ENCODE measurements at regions not wholly inside any gene's neighbourhood (a gene's known extent, or its start where the extent isn't known, plus 50 kb on each side); places are given as distances from the start of the nearest gene placed in this dataset.

DNA sequence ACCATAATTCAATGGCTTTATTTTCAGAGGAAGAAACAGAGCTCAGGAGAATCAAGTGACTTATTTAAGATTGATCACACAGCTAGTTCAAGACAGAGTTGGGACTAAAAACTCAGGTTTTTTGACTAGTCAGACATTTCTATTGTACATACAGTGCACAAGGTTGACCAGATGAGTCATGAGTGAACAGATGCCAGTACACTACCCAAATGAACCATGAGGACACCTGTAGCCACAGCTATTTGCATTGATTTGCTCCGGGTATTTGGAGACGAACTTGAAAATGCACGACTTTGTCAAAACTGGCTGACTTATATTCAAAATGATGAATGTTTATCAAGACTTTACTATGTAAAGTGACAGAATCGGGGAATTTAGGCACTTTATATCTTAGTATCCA is 161.7 kb upstream of the ST6GALNAC5 start:
- DNase-seq (ENCODE audit: low read depth, low spot score): no peak
- H3K36me3 ChIP-seq (ENCODE audit: control insufficient read depth in 1 of 2, insufficient read depth in 2 of 2, low read length in 2 of 2): no peaks in the 10 kb centered on the region
- H3K9me2 ChIP-seq (ENCODE audit: insufficient read depth): no peaks in the 10 kb centered on the region
- ATAC-seq: no peak
- H3K27ac ChIP-seq (ENCODE audit: low read depth, low read length): no peak overlapping the region
- H3K27me3 ChIP-seq (ENCODE audit: insufficient read depth, low read length): no peaks in the 10 kb centered on the region
- H3K79me2 ChIP-seq (ENCODE audit: insufficient read depth, low read length): no peaks in the 10 kb centered on the region
- no peaks in the 10 kb centered on the region for H3K4me1 ChIP-seq (ENCODE audit: control insufficient read depth in 1 of 2, insufficient read depth in 2 of 2, low read length in 2 of 2)
- H3K4me3 ChIP-seq (replicated peaks in 1 of 2; ENCODE audit: low read depth in 1 of 2, low read length in 2 of 2): no peak overlapping the region
- BruUV-seq (replicated peaks): no TSS peak
- no peak overlapping the region for H3K4me2 ChIP-seq (ENCODE audit: low read length)
- RAD21 ChIA-PET (ENCODE audit: low non-redundant PET in 1 of 2, low total read pairs in 2 of 2, uncharacterized antibody in 2 of 2, unreplicated experiment in 2 of 2): no interaction called here
- CTCF ChIA-PET: no interaction called here
- H2AFZ ChIP-seq (ENCODE audit: low read depth, low read length, poor library complexity, severe bottlenecking): no peak overlapping the region
- intact Hi-C loops (cut with micrococcal nuclease): no loop called here
- TF ChIP-seq ZNF274 (IDR thresholded peaks at IDR 0.05; ENCODE audit: low read depth, low read length) (no peak), ZFX (IDR thresholded peaks at IDR 0.05) (no peak), ATF3 (IDR thresholded peaks at IDR 0.05) (no peak), POLR2AphosphoS5 (IDR thresholded peaks at IDR 0.05; ENCODE audit: low read depth, low read length) (no peak), SRF (IDR thresholded peaks at IDR 0.05; ENCODE audit: low read depth) (no peak), CBX3 (IDR thresholded peaks at IDR 0.05; ENCODE audit: low read depth) (no peak), SP1 (IDR thresholded peaks at IDR 0.05; ENCODE audit: low read depth) (no peak), MAX (IDR thresholded peaks at IDR 0.05) (no peak)
- POLR2A ChIA-PET: no interaction called here
- H4K20me1 ChIP-seq (ENCODE audit: insufficient read depth): no peaks in the 10 kb centered on the region
- H3K9me3 ChIP-seq (ENCODE audit: control insufficient read depth in 1 of 2, insufficient read depth in 1 of 2, low read depth in 1 of 2, low read length in 2 of 2): no peaks in the 10 kb centered on the region
- no peak overlapping the region for H3K9ac ChIP-seq (ENCODE audit: low read length)

- Histone ChIP-seq H4K20me1 (ENCODE audit: insufficient read depth) (no peaks in the 10 kb centered on the region), H3K4me3 (replicated peaks in 1 of 2; ENCODE audit: low read depth in 1 of 2, low read length in 2 of 2) (no peak overlapping the region), H3K9me2 (ENCODE audit: insufficient read depth) (no peaks in the 10 kb centered on the region), H3K79me2 (ENCODE audit: insufficient read depth, low read length) (no peaks in the 10 kb centered on the region), H3K4me1 (ENCODE audit: control insufficient read depth in 1 of 2, insufficient read depth in 2 of 2, low read length in 2 of 2) (no peaks in the 10 kb centered on the region), H3K4me2 (ENCODE audit: low read length) (no peak overlapping the region), H3K27me3 (ENCODE audit: insufficient read depth, low read length) (no peaks in the 10 kb centered on the region), H3K9me3 (ENCODE audit: control insufficient read depth in 1 of 2, insufficient read depth in 1 of 2, low read depth in 1 of 2, low read length in 2 of 2) (no peaks in the 10 kb centered on the region), H3K36me3 (ENCODE audit: control insufficient read depth in 1 of 2, insufficient read depth in 2 of 2, low read length in 2 of 2) (no peaks in the 10 kb centered on the region), H3K9ac (ENCODE audit: low read length) (no peak overlapping the region), H3K27ac (ENCODE audit: low read depth, low read length) (no peak overlapping the region), H2AFZ (ENCODE audit: low read depth, low read length, poor library complexity, severe bottlenecking) (no peak overlapping the region)
- CTCF ChIA-PET: no interaction called here
- no peak for DNase-seq (ENCODE audit: low read depth, low spot score)
- intact Hi-C loops (cut with micrococcal nuclease): no loop called here
- RAD21 ChIA-PET (ENCODE audit: low non-redundant PET in 1 of 2, low total read pairs in 2 of 2, uncharacterized antibody in 2 of 2, unreplicated experiment in 2 of 2): no interaction called here
- POLR2A ChIA-PET: no interaction called here
- no peak for ATAC-seq
- BruUV-seq (replicated peaks): no TSS peak
- TF ChIP-seq ATF3 (IDR thresholded peaks at IDR 0.05): no peak
- no peak for TF ChIP-seq CEBPB (IDR thresholded peaks at IDR 0.05; ENCODE audit: low read depth)
- no peak for TF ChIP-seq ZFX (IDR thresholded peaks at IDR 0.05)
- TF ChIP-seq SIN3A (IDR thresholded peaks at IDR 0.05; ENCODE audit: low read depth): no peak
- TF ChIP-seq CBX3 (IDR thresholded peaks at IDR 0.05; ENCODE audit: low read depth): no peak
- no peak for TF ChIP-seq RAD21 (IDR thresholded peaks at IDR 0.05; ENCODE audit: low read depth)
- TF ChIP-seq, protein P1, sequence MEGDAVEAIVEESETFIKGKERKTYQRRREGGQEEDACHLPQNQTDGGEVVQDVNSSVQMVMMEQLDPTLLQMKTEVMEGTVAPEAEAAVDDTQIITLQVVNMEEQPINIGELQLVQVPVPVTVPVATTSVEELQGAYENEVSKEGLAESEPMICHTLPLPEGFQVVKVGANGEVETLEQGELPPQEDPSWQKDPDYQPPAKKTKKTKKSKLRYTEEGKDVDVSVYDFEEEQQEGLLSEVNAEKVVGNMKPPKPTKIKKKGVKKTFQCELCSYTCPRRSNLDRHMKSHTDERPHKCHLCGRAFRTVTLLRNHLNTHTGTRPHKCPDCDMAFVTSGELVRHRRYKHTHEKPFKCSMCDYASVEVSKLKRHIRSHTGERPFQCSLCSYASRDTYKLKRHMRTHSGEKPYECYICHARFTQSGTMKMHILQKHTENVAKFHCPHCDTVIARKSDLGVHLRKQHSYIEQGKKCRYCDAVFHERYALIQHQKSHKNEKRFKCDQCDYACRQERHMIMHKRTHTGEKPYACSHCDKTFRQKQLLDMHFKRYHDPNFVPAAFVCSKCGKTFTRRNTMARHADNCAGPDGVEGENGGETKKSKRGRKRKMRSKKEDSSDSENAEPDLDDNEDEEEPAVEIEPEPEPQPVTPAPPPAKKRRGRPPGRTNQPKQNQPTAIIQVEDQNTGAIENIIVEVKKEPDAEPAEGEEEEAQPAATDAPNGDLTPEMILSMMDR (IDR thresholded peaks at IDR 0.05 in 2 of 3, conservative IDR thresholded peaks at IDR 0.05 in 1 of 3; ENCODE audit: borderline replicate concordance in 1 of 3, insufficient read depth in 1 of 3, low read depth in 2 of 3, low read length in 2 of 3): no peak
- TF ChIP-seq YY1 (IDR thresholded peaks at IDR 0.05; ENCODE audit: extremely low read depth, insufficient replicate concordance, low read depth, low read length): no peak
- no peak for TF ChIP-seq EZH2 (IDR thresholded peaks at IDR 0.05)
- no peak for TF ChIP-seq POLR2AphosphoS5 (IDR thresholded peaks at IDR 0.05; ENCODE audit: low read depth, low read length)
- no peak for TF ChIP-seq MAX (IDR thresholded peaks at IDR 0.05)
- TF ChIP-seq REST (IDR thresholded peaks at IDR 0.05; ENCODE audit: low read depth): no peak
Observed at GRCh38 chr1:76713535-76713934, 153.7 kb upstream of the ST6GALNAC5 start.

All from HCT116 (cell line).